ENCODE measurements at regions not wholly inside any gene's neighbourhood (a gene's known extent, or its start where the extent isn't known, plus 50 kb on each side); places are given as distances from the start of the nearest gene placed in this dataset.

- TF ChIP-seq POLR2A (IDR thresholded peaks at IDR 0.05) (no peak), CTCF (IDR thresholded peaks at IDR 0.05) (no peak)
Measured at GRCh38 chr2:14881651-14882327, 249.3 kb downstream of the LRATD1 start.
